HL-60 (cell line): ENCODE measurements at regions not wholly inside any gene's neighbourhood (a gene's known extent, or its start where the extent isn't known, plus 50 kb on each side); places are given as distances from the start of the nearest gene placed in this dataset.

Experiments used
- DNase-seq, 2 experiments: peaks; one replicate each; pipeline ENCODE4 v3.0.0-alpha.2; 2010 to 2020; ENCODE audit warnings: low read depth in 1 of 2, low spot score in 1 of 2
- H3K27ac ChIP-seq: fragments of 250-450 bp; sonication (Bioruptor Pico); replicated peaks from 2 replicates; pipeline ENCODE4 v1.5.1; 2020; ENCODE audit warnings: mild to moderate bottlenecking, moderate library complexity
- H3K27me3 ChIP-seq: fragments of 250-450 bp; sonication (Bioruptor Pico); 2 replicates; pipeline ENCODE4 v1.5.1; 2021; ENCODE audit warnings: mild to moderate bottlenecking, moderate library complexity; ENCODE audit not compliant: insufficient read depth, poor library complexity, severe bottlenecking
- H3K4me3 ChIP-seq: replicated peaks from 2 replicates; pipeline ENCODE4 v1.5.1; 2011; ENCODE audit warnings: mild to moderate bottlenecking, control low read depth, low read length; ENCODE audit not compliant: insufficient read depth
- GABPA ChIP-seq: IDR thresholded peaks from 2 replicates; pipeline ENCODE4 v1.6.1; 2012; ENCODE audit warnings: low read depth
- POLR2AphosphoS5 ChIP-seq: IDR thresholded peaks from 2 replicates; pipeline ENCODE4 v1.6.1; 2012; ENCODE audit warnings: low read depth
- REST ChIP-seq: IDR thresholded peaks from 2 replicates; pipeline ENCODE4 v1.6.1; 2012; ENCODE audit warnings: low read depth; ENCODE audit not compliant: insufficient replicate concordance
- SPI1 ChIP-seq: IDR thresholded peaks from 2 replicates; pipeline ENCODE4 v1.6.1; 2012; ENCODE audit warnings: low read depth, mild to moderate bottlenecking, borderline replicate concordance
- TF ChIP-seq, protein P1 (sequence below): IDR thresholded peaks from one replicate; pipeline ENCODE4 v1.5.1; 2011; ENCODE audit warnings: low read length, control low read depth, inconsistent platforms; ENCODE audit not compliant: insufficient read depth

GRCh38 chr20:11232896-11233295 is 559.1 kb upstream of the JAG1 start:
- no peak for TF ChIP-seq GABPA
- TF ChIP-seq REST = no peak
- TF ChIP-seq, protein P1, sequence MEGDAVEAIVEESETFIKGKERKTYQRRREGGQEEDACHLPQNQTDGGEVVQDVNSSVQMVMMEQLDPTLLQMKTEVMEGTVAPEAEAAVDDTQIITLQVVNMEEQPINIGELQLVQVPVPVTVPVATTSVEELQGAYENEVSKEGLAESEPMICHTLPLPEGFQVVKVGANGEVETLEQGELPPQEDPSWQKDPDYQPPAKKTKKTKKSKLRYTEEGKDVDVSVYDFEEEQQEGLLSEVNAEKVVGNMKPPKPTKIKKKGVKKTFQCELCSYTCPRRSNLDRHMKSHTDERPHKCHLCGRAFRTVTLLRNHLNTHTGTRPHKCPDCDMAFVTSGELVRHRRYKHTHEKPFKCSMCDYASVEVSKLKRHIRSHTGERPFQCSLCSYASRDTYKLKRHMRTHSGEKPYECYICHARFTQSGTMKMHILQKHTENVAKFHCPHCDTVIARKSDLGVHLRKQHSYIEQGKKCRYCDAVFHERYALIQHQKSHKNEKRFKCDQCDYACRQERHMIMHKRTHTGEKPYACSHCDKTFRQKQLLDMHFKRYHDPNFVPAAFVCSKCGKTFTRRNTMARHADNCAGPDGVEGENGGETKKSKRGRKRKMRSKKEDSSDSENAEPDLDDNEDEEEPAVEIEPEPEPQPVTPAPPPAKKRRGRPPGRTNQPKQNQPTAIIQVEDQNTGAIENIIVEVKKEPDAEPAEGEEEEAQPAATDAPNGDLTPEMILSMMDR = no peak
- TF ChIP-seq SPI1 = no peak
- no peak for TF ChIP-seq POLR2AphosphoS5
- Histone ChIP-seq H3K27ac (no peak overlapping the region), H3K27me3 (no peaks in the 10 kb centered on the region), H3K4me3 (no peak overlapping the region)
- no peak for DNase-seq

DNA sequence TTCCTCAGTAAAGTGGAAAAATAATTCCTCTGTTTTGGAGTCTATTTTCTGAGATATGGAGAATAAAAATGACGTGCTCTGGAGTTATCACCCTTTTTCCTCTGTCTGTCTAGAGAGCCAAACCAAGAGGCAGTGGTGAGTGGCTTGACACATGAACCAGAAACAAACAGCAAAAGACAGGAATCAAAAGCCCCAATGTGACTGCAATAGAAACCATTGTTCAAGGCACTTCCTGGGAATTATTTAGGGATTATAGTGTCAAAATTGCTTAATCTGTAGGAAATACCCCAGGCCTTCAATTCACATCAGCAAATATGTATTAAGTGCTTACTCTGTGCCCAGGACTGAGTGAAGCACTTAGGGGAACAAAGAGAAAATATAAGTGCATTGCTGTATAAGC is 560.4 kb upstream of the JAG1 start:
- Histone ChIP-seq H3K27ac (no peak overlapping the region), H3K27me3 (no peaks in the 10 kb centered on the region), H3K4me3 (no peak overlapping the region)
- TF ChIP-seq REST (no peak), GABPA (no peak), SPI1 (no peak), POLR2AphosphoS5 (no peak)
- TF ChIP-seq, protein P1 = no peak
- DNase-seq = no peak

DNA sequence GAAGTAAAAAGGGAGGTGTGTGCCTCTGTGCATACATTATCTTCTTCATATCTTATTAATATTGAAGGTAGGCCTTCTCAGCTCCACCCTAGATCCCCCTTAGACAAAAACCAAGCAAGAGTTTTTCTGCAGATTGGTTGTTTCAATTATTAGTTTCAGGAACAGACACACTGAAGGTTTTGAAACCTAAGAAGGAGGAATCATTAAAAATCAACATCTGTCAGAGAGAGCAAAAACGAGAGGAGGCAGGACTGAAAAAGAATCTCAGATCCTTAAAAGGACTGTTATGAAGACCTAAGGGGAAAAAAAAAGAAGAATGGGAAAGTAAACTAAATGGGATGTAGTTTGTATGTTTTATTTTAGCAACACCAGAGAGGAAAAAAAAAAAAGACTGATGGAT is 560.8 kb upstream of the JAG1 start:
- no peak overlapping the region for H3K4me3 ChIP-seq
- no peak overlapping the region for H3K27ac ChIP-seq
- TF ChIP-seq, protein P1 = no peak
- no peak for TF ChIP-seq REST
- TF ChIP-seq POLR2AphosphoS5 = no peak
- TF ChIP-seq SPI1 = no peak
- TF ChIP-seq GABPA = no peak
- no peaks in the 10 kb centered on the region for H3K27me3 ChIP-seq
- DNase-seq = no peak
